Fibroblast of pulmonary artery (primary cell): ENCODE measurements at regions not wholly inside any gene's neighbourhood (a gene's known extent, or its start where the extent isn't known, plus 50 kb on each side); places are given as distances from the start of the nearest gene placed in this dataset.

Experiments
- DNase-seq: peaks from one replicate; pipeline ENCODE4 v3.0.0-alpha.2; 2010; ENCODE audit warnings: low read depth
- H3K4me3 ChIP-seq: replicated peaks from 2 replicates; pipeline ENCODE4 v1.5.1; 2011; ENCODE audit warnings: low read depth, mild to moderate bottlenecking, control low read depth, low read length, moderate library complexity
- TF ChIP-seq, protein P1 (sequence below): IDR thresholded peaks from 2 replicates; pipeline ENCODE4 v1.5.1; 2011; ENCODE audit warnings: mild to moderate bottlenecking, control low read depth, low read length, inconsistent platforms; ENCODE audit errors: missing control alignments

DNA sequence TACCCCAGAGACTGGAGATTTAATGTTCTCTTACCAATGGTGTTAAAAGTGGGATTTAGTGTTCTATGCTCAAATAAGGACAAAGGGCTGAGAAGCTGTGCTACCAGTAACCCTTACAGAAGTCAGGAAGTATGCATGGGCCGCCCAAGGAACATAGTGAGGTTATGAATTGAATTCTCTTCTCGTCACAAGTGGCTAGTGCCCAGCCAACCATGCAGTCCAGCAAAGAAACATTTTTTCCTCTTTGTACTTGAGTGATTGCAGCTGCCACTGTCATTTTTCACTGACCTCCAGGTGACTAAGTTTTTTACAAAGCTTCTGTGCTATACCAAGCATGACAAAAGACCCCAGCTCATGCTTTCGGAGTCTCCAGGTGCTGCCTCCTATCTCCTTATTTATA lies 110.6 kb upstream of the DCBLD2 start:
- TF ChIP-seq, protein P1, sequence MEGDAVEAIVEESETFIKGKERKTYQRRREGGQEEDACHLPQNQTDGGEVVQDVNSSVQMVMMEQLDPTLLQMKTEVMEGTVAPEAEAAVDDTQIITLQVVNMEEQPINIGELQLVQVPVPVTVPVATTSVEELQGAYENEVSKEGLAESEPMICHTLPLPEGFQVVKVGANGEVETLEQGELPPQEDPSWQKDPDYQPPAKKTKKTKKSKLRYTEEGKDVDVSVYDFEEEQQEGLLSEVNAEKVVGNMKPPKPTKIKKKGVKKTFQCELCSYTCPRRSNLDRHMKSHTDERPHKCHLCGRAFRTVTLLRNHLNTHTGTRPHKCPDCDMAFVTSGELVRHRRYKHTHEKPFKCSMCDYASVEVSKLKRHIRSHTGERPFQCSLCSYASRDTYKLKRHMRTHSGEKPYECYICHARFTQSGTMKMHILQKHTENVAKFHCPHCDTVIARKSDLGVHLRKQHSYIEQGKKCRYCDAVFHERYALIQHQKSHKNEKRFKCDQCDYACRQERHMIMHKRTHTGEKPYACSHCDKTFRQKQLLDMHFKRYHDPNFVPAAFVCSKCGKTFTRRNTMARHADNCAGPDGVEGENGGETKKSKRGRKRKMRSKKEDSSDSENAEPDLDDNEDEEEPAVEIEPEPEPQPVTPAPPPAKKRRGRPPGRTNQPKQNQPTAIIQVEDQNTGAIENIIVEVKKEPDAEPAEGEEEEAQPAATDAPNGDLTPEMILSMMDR, result no peak
- no peak overlapping the region for H3K4me3 ChIP-seq
- peak; percentile 40 for DNase-seq

DNA sequence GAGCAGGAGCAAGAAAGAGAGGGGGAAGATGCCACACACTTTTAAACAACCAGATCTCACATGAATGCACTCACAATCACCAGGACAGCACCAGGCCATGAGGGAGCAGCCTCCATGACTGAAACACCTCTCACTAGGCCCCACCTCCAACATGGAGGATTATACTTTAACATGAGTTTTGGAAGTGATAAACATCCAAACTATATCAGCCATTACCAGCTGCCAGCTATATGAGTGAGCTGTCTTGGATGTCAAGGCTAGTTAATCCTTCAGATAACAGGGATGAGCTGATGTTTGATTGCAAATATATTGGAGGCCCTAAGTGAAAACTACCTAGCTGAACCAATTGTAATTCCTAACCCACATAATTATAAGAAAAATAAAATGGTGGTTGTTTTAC lies 108.4 kb upstream of the DCBLD2 start:
- TF ChIP-seq, protein P1, result no peak
- no peak for DNase-seq
- no peak overlapping the region for H3K4me3 ChIP-seq

GRCh38 chr3:99006686-99007085 lies 105.2 kb upstream of the DCBLD2 start:
- DNase-seq, result no peak
- H3K4me3 ChIP-seq, result no peak overlapping the region
- TF ChIP-seq, protein P1, result no peak

- no peak for DNase-seq
- H3K4me3 ChIP-seq, result no peak overlapping the region
- TF ChIP-seq, protein P1, result no peak
Measured at GRCh38 chr3:98999675-99000074, 98.2 kb upstream of the DCBLD2 start.

DNA sequence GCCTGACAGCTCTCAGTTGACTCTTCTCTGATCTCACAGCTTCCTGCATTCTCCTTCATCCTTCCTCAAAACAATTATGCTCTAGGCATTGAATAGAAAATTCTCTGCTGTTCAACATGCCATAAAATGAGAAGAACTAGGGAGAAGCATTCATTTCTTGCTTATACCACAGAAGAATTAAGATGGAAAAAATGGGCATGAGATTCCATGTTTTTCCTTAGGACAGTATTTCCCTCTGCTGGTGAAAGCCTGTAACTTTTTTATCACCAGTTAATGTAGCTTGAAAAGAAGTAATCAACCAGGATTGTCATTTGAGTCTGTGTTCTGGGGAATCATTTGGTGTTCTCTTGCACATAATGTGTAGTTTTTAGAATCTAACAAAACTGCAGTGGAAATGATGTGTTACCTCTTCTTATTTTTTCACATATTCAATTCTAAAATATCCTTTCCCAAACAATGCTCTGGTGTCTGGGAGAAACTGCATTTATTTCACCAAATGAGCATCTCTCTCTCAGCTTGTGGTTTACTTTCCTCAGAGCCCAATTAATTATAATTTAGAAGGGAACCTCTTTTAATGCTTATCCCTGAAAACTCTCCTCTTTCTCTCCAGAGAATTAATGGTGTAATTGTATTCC lies 92.8 kb upstream of the DCBLD2 start:
- DNase-seq, result peak; percentile 85

GRCh38 chr3:98991393-98991792 lies 89.9 kb upstream of the DCBLD2 start:
- peak; percentile 17 for DNase-seq
- no peak overlapping the region for H3K4me3 ChIP-seq
- TF ChIP-seq, protein P1, result peak; percentile 25

More for the DNA sequence above, 92.8 kb upstream of the DCBLD2 start:
- H3K4me3 ChIP-seq, result no peak overlapping the region
- TF ChIP-seq, protein P1, result peak; percentile 69

GRCh38 chr3:98990657-98991056 lies 89.2 kb upstream of the DCBLD2 start:
- TF ChIP-seq, protein P1, result no peak

More at GRCh38 chr3:98990657-98991056, 89.2 kb upstream of the DCBLD2 start:
- no peak overlapping the region for H3K4me3 ChIP-seq
- no peak for DNase-seq
